ENCODE measurements at regions not wholly inside any gene's neighbourhood (a gene's known extent, or its start where the extent isn't known, plus 50 kb on each side); places are given as distances from the start of the nearest gene placed in this dataset.

- no peak for DNase-seq
These were observed 205.7 kb upstream of the PUM3 start for GRCh38 chr9:3049636-3050035.

GRCh38 chr9:3047912-3048311 is 204.0 kb upstream of the PUM3 start:
- DNase-seq, result no peak

- DNase-seq, result no peak
These were observed 201.3 kb upstream of the PUM3 start for GRCh38 chr9:3045153-3045552.

GRCh38 chr9:3043369-3043768 is 199.5 kb upstream of the PUM3 start:
- no peak for DNase-seq

- DNase-seq, result no peak
These were observed 196.9 kb upstream of the PUM3 start for GRCh38 chr9:3040761-3041160.

GRCh38 chr9:3036333-3036700 is 192.4 kb upstream of the PUM3 start:
- DNase-seq, result no peak

- no peak for DNase-seq
These were observed 191.9 kb upstream of the PUM3 start for GRCh38 chr9:3035579-3036332.

- no peak for DNase-seq
These were observed 189.0 kb upstream of the PUM3 start for GRCh38 chr9:3032898-3033297.

- DNase-seq, result no peak
These were observed 184.6 kb upstream of the PUM3 start for GRCh38 chr9:3028535-3028934.

- DNase-seq, result no peak
These were observed 183.3 kb upstream of the PUM3 start for GRCh38 chr9:3027210-3027609.

- no peak for DNase-seq
These were observed 179.6 kb upstream of the PUM3 start for GRCh38 chr9:3023449-3023848.

- no peak for DNase-seq
These were observed 174.9 kb upstream of the PUM3 start for GRCh38 chr9:3018691-3019230.

- no peak for DNase-seq
These were observed 174.2 kb upstream of the PUM3 start for GRCh38 chr9:3018071-3018470.

GRCh38 chr9:3014178-3014577 is 170.3 kb upstream of the PUM3 start:
- no peak for DNase-seq

GRCh38 chr9:3012842-3013241 is 168.9 kb upstream of the PUM3 start:
- no peak for DNase-seq

- DNase-seq, result no peak
These were observed 168.3 kb upstream of the PUM3 start for GRCh38 chr9:3012245-3012644.

GRCh38 chr9:3008091-3008490 is 164.2 kb upstream of the PUM3 start:
- no peak for DNase-seq

- no peak for DNase-seq
These were observed 163.4 kb upstream of the PUM3 start for GRCh38 chr9:3007326-3007725.

- no peak for DNase-seq
These were observed 163.0 kb upstream of the PUM3 start for GRCh38 chr9:3006851-3007250.

- DNase-seq, result no peak
These were observed 160.7 kb upstream of the PUM3 start for GRCh38 chr9:3004572-3004971.

GRCh38 chr9:3001311-3001710 is 157.4 kb upstream of the PUM3 start:
- DNase-seq, result no peak

GRCh38 chr9:2992427-2992826 is 148.5 kb upstream of the PUM3 start:
- no peak for DNase-seq

- DNase-seq, result no peak
These were observed 147.4 kb upstream of the PUM3 start for GRCh38 chr9:2991292-2991691.

- no peak for DNase-seq
These were observed 143.8 kb upstream of the PUM3 start for GRCh38 chr9:2987679-2988078.

GRCh38 chr9:2985343-2985742 is 141.4 kb upstream of the PUM3 start:
- no peak for DNase-seq
